Upper lobe of right lung (tissue), 1 donor: ENCODE measurements at regions not wholly inside any gene's neighbourhood (a gene's known extent, or its start where the extent isn't known, plus 50 kb on each side); places are given as distances from the start of the nearest gene placed in this dataset.

Source experiments
- ATAC-seq: fragments of 200-7000 bp; cut with Tn5 transposase; one replicate; pipeline ENCODE4 v1.9.1; 2020; ENCODE audit warnings: mild to moderate bottlenecking, moderate library complexity
- DNase-seq: peaks from one replicate; pipeline ENCODE4 v3.0.0-alpha.2; 2020
- H3K27ac ChIP-seq: fragments of 200-600 bp; one replicate; pipeline ENCODE4 v1.8.0; 2022
- H3K27me3 ChIP-seq: fragments of 200-600 bp; one replicate; pipeline ENCODE4 v1.8.0; 2022; ENCODE audit warnings: mild to moderate bottlenecking
- H3K36me3 ChIP-seq: fragments of 200-600 bp; one replicate; pipeline ENCODE4 v1.8.0; 2022
- H3K4me1 ChIP-seq: fragments of 200-600 bp; one replicate; pipeline ENCODE4 v1.8.0; 2022
- H3K4me3 ChIP-seq: fragments of 200-600 bp; one replicate; pipeline ENCODE4 v1.8.0; 2022; ENCODE audit warnings: mild to moderate bottlenecking
- H3K9me3 ChIP-seq: fragments of 200-600 bp; one replicate; pipeline ENCODE4 v1.8.0; 2022
- CTCF ChIP-seq: fragments of 200-600 bp; IDR thresholded peaks from one replicate; pipeline ENCODE4 v1.8.0; 2022; ENCODE audit warnings: antibody characterized with exemption
- intact Hi-C: fragments of 100-400 bp; cut with DNase I; formaldehyde crosslinking; loops from one replicate; pipeline ENCODE4 v1.11.0; 2022
- donor health status: DM: no; HTN: yes; CAD: no; lungs with severe emphysema.

GRCh38 chr2:33723329-33723728, 124.2 kb upstream of the FAM98A start:
- Histone ChIP-seq H3K4me1 (no peaks in the 10 kb centered on the region), H3K27ac (no peak overlapping the region), H3K36me3 (no peaks in the 10 kb centered on the region), H3K4me3 (no peak overlapping the region), H3K27me3 (no peaks in the 10 kb centered on the region), H3K9me3 (no peaks in the 10 kb centered on the region)
- ATAC-seq, result no peak
- DNase-seq, result no peak
- intact Hi-C loops, result no loop called here
- no peak for TF ChIP-seq CTCF

- no peak for DNase-seq
- no peaks in the 10 kb centered on the region for H3K4me1 ChIP-seq
- H3K36me3 ChIP-seq, result no peaks in the 10 kb centered on the region
- no peaks in the 10 kb centered on the region for H3K27me3 ChIP-seq
- ATAC-seq, result no peak
- TF ChIP-seq CTCF, result no peak
- no peaks in the 10 kb centered on the region for H3K9me3 ChIP-seq
- no peak overlapping the region for H3K27ac ChIP-seq
- intact Hi-C loops, result no loop called here
- no peak overlapping the region for H3K4me3 ChIP-seq
Measured at GRCh38 chr2:33719067-33719466, 120.0 kb upstream of the FAM98A start.

DNA sequence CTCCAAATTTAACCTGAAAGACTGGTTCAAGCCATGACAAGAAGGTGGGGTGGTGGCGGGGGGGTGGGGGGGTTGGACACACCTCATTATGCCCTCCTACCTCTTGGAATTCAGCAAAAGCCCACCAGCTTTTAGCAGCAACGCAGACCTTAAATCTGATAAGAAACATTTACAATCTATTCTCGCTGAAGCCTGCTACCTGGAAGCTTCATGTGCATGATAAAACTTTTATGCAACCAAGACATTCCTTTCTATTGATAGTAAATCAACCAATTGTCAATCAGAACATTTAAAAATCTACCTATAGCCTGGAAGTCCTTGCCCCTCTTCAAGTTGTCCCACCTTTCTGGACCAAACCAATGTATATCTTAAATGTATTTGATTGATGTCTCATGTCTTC, 113.6 kb upstream of the FAM98A start:
- Histone ChIP-seq H3K27me3 (no peaks in the 10 kb centered on the region), H3K27ac (no peak overlapping the region), H3K4me3 (no peak overlapping the region), H3K36me3 (no peaks in the 10 kb centered on the region), H3K4me1 (no peaks in the 10 kb centered on the region), H3K9me3 (no peaks in the 10 kb centered on the region)
- no peak for TF ChIP-seq CTCF
- intact Hi-C loops, result no loop called here
- DNase-seq (no peak), ATAC-seq (no peak)

DNA sequence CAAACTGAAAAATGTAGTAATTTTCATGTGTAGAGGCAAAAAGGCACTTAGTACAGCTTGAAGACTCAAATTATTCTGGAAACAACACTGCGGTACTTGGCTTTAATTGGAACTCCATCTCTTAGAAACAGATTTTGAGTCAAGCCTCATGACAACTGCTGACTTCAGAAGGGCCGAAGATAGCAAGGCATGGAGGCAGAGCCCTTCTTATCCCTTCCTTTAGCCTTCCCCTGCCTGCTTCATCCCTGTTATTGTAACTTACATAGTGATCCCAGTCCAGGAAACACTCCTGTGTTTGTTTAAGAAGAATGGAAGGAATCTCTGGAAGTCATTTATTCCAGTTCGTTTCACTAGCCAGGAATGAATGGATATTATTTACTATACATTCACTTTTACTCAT, 110.9 kb upstream of the FAM98A start:
- H3K27ac ChIP-seq, result no peak overlapping the region
- no peaks in the 10 kb centered on the region for H3K36me3 ChIP-seq
- intact Hi-C loops, result no loop called here
- ATAC-seq, result no peak
- H3K4me1 ChIP-seq, result no peaks in the 10 kb centered on the region
- H3K9me3 ChIP-seq, result no peaks in the 10 kb centered on the region
- no peaks in the 10 kb centered on the region for H3K27me3 ChIP-seq
- DNase-seq, result no peak
- TF ChIP-seq CTCF, result no peak
- no peak overlapping the region for H3K4me3 ChIP-seq

- Histone ChIP-seq H3K36me3 (no peaks in the 10 kb centered on the region), H3K4me3 (no peak overlapping the region), H3K9me3 (no peaks in the 10 kb centered on the region), H3K4me1 (no peaks in the 10 kb centered on the region), H3K27ac (no peak overlapping the region), H3K27me3 (no peaks in the 10 kb centered on the region)
- DNase-seq (no peak), ATAC-seq (no peak)
- intact Hi-C loops, result no loop called here
- no peak for TF ChIP-seq CTCF
Measured at GRCh38 chr2:33707312-33707711, 108.2 kb upstream of the FAM98A start.

DNA sequence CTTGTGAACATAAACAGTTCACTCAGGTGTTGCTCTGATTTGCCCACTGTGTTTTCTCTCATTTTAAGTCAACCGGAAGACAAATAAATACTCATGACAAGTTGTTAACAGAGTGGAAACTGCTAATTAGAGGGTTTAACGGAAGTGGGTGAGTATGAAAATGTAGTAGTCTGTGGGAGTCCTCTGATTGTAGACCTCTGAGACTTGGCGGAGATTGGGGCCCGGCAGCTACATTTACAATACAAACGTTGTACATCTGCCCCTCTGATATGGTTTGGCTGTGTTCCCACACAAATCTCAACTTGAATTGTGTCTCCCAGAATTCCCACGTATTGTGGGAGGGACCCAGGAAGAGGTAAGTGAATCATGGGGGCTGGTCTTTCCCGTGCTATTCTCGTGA, 107.3 kb upstream of the FAM98A start:
- Histone ChIP-seq H3K4me1 (no peaks in the 10 kb centered on the region), H3K27me3 (no peaks in the 10 kb centered on the region), H3K4me3 (no peak overlapping the region), H3K9me3 (no peaks in the 10 kb centered on the region), H3K36me3 (no peaks in the 10 kb centered on the region), H3K27ac (no peak overlapping the region)
- intact Hi-C loops, result no loop called here
- ATAC-seq (no peak), DNase-seq (no peak)
- TF ChIP-seq CTCF, result no peak
